Right lobe of liver (tissue), 4 donors: ENCODE measurements at regions not wholly inside any gene's neighbourhood (a gene's known extent, or its start where the extent isn't known, plus 50 kb on each side); places are given as distances from the start of the nearest gene placed in this dataset.

Source experiments
- POLR2A ChIP-seq: fragments of 450-650 bp; IDR thresholded peaks from one replicate; pipeline ENCODE4 v1.6.1; 2017; ENCODE audit warnings: antibody characterized with exemption, mild to moderate bottlenecking
- TF ChIP-seq, protein P1 (sequence below), 4 donors: fragments of 200-600 bp in 3 of 4; fragments of 450-650 bp in 1 of 4; IDR thresholded peaks; one replicate each; pipeline versions ENCODE4 v1.5.1 to v1.8.0; 2016 to 2022; ENCODE audit warnings: antibody characterized with exemption in 4 of 4, mild to moderate bottlenecking in 2 of 4
- donor health status: DM: no; HTN: no; CAD: no.
- donor health status: DM: no; HTN: no; CAD: no.
- donor health status: DM: no; HTN: yes; CAD: no.

DNA sequence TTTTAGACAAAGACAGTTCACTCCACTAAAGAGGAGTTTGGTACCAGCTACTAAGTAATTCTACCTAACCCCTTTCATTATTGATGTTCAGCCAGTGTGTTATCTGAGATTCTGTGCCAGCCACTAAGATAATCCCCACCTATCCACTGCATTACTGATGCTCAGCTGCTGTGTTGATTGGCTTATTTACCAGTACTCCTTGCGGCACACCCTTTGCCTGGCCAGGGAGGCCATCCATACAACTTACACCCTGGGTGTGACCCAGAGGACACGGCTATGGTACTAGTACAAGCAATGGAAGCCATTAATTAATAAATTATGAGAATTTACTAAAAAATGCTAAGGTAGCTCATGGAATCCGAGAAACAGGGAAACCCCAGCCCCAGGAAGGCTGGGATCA lies 290.7 kb upstream of the CTNNB1 start:
- TF ChIP-seq, protein P1, sequence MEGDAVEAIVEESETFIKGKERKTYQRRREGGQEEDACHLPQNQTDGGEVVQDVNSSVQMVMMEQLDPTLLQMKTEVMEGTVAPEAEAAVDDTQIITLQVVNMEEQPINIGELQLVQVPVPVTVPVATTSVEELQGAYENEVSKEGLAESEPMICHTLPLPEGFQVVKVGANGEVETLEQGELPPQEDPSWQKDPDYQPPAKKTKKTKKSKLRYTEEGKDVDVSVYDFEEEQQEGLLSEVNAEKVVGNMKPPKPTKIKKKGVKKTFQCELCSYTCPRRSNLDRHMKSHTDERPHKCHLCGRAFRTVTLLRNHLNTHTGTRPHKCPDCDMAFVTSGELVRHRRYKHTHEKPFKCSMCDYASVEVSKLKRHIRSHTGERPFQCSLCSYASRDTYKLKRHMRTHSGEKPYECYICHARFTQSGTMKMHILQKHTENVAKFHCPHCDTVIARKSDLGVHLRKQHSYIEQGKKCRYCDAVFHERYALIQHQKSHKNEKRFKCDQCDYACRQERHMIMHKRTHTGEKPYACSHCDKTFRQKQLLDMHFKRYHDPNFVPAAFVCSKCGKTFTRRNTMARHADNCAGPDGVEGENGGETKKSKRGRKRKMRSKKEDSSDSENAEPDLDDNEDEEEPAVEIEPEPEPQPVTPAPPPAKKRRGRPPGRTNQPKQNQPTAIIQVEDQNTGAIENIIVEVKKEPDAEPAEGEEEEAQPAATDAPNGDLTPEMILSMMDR (IDR thresholded peaks at IDR 0.05) = no peak
- TF ChIP-seq POLR2A = no peak
